HFF-Myc (cell line): ENCODE measurements at regions not wholly inside any gene's neighbourhood (a gene's known extent, or its start where the extent isn't known, plus 50 kb on each side); places are given as distances from the start of the nearest gene placed in this dataset.
A peak's percentile ranks its signal among the peaks of the same experiment; 100 is the strongest.

Experiments used
- DNase-seq: peaks from one replicate; pipeline ENCODE4 v3.0.0-alpha.2; 2011; ENCODE audit warnings: low read depth; ENCODE audit errors: extremely low read depth
- H3K4me3 ChIP-seq: replicated peaks from 2 replicates; pipeline ENCODE4 v1.5.1; 2011; ENCODE audit warnings: low read depth, mild to moderate bottlenecking, control low read depth, low read length
- CTCF ChIP-seq: IDR thresholded peaks from 2 replicates; pipeline ENCODE4 v1.5.1; 2012; ENCODE audit warnings: mild to moderate bottlenecking, low read depth, low read length, control low read depth; ENCODE audit errors: missing control alignments

GRCh38 chr5:100446879-100447430 lies 88.2 kb upstream of the FAM174A start:
- no peak overlapping the region for H3K4me3 ChIP-seq
- TF ChIP-seq CTCF, result no peak
- no peak for DNase-seq

- DNase-seq, result no peak
Observed at GRCh38 chr5:100444961-100445360, 90.2 kb upstream of the FAM174A start.

GRCh38 chr5:100434815-100435214 lies 100.4 kb upstream of the FAM174A start:
- no peak overlapping the region for H3K4me3 ChIP-seq
- no peak for DNase-seq
- TF ChIP-seq CTCF, result no peak

More at GRCh38 chr5:100444961-100445360, 90.2 kb upstream of the FAM174A start:
- no peak overlapping the region for H3K4me3 ChIP-seq
- TF ChIP-seq CTCF, result no peak

- TF ChIP-seq CTCF, result no peak
- no peak overlapping the region for H3K4me3 ChIP-seq
- DNase-seq, result no peak
Observed at GRCh38 chr5:100432741-100433140, 102.4 kb upstream of the FAM174A start.

GRCh38 chr5:100430268-100431195 lies 104.6 kb upstream of the FAM174A start:
- H3K4me3 ChIP-seq, result no peak overlapping the region
- peak; percentile 12 for DNase-seq
- peak; percentile 83 for TF ChIP-seq CTCF

- no peak for TF ChIP-seq CTCF
- no peak overlapping the region for H3K4me3 ChIP-seq
- no peak for DNase-seq
Observed at GRCh38 chr5:100424787-100425186, 110.4 kb upstream of the FAM174A start.
